ENCODE measurements at regions not wholly inside any gene's neighbourhood (a gene's known extent, or its start where the extent isn't known, plus 50 kb on each side); places are given as distances from the start of the nearest gene placed in this dataset.
"Not testable (repeated sequence)": the region's sequence is repeated elsewhere in the genome, so short reads cannot be mapped to it uniquely, and the experiment has no call there.

DNA sequence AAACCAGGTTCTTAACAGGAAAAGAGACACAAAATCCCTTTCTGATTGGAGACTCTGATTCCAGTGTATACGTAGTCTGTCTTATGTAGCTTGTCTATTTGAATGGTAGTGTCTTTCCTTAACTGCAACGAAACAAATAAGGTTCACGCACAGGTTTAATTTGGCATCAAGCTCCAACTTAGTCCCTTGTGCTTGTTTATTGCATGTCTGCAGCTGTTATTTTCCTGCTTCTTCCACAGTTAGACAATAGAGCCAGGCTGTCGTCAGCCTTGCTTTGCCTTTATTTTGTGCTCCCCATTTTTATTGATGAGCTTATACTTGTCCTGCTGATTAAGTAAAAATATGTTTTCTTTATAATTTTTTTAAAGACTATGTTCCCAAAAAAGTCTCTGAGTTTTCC lies 152.7 kb upstream of the CDIN1 start:
- Histone ChIP-seq H3K27ac (no peak overlapping the region), H3K4me1 (replicated peaks in 1 of 2) (peaks cover 0 to 2% of the 10 kb centered on the region in 2 donors), H3K4me3 (no peak overlapping the region)
- no peak for ATAC-seq (replicated peaks in 6 of 8)
- WGBS, 10 experiments, result 74 to 100% (median 88%) methylated on average over 2 to 4 of the region's 4 CpGs
- in situ Hi-C loops (cut with MboI; ENCODE audit: low pct_unique_long_range_greater_than_20kb in 2 of 9, low sequenced_read_pairs in 9 of 9, unreplicated experiment in 9 of 9), result no loop called here

- H3K4me3 ChIP-seq, result no peak overlapping the region
- in situ Hi-C loops (cut with MboI; ENCODE audit: low pct_unique_long_range_greater_than_20kb in 2 of 9, low sequenced_read_pairs in 9 of 9, unreplicated experiment in 9 of 9), result no loop called here
- peaks cover 2 to 3% of the 10 kb centered on the region in 2 donors for H3K4me1 ChIP-seq (replicated peaks in 1 of 2)
- peak; percentile 94 to 98 (median 96) for ATAC-seq (replicated peaks in 6 of 8)
- H3K27ac ChIP-seq, result no peak overlapping the region
- 0 to 60% (median 15%) methylated on average over 1 to 4 of the region's 4 CpGs; no CpG with 5 or more reads in 2 of the 10 experiments for WGBS, 10 experiments
These were observed 151.2 kb upstream of the CDIN1 start for GRCh38 chr15:36428102-36428845.

DNA sequence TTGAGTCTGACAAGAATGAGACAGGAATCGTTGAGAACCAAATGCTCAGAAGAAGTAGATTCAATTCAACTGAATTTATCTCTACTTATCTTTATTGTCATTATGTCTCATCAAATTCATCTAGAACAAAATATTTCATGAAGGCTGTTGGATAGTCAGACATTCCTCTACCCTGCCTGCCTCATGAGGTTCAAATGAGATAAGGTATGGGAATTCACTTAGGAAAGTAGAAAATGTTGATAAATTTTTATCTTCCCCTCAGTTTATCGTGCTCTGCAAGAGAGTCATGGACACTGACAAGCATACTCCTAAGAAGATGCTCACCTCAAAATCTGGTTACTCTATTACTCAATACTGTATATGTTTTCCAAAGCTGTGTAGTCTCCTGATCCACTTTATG lies 149.7 kb upstream of the CDIN1 start:
- WGBS, 10 experiments, result 90 to 100% (median 100%) methylated on average over 1 to 2 of the region's 2 CpGs
- H3K4me1 ChIP-seq (replicated peaks in 1 of 2), result peaks cover 2 to 8% of the 10 kb centered on the region in 2 donors
- in situ Hi-C loops (cut with MboI; ENCODE audit: low pct_unique_long_range_greater_than_20kb in 2 of 9, low sequenced_read_pairs in 9 of 9, unreplicated experiment in 9 of 9), result no loop called here
- no peak overlapping the region for H3K4me3 ChIP-seq
- no peak for ATAC-seq (replicated peaks in 6 of 8)
- no peak overlapping the region for H3K27ac ChIP-seq

GRCh38 chr15:36430280-36430679 lies 149.1 kb upstream of the CDIN1 start:
- WGBS, 10 experiments, result 44 to 100% (median 100%) methylated on average over 1 of the region's 1 CpG; no CpG with 5 or more reads in 1 of the 10 experiments
- in situ Hi-C loops (cut with MboI; ENCODE audit: low pct_unique_long_range_greater_than_20kb in 2 of 9, low sequenced_read_pairs in 9 of 9, unreplicated experiment in 9 of 9), result no loop called here
- no peak for ATAC-seq (replicated peaks in 6 of 8)
- no peak overlapping the region for H3K4me3 ChIP-seq
- peaks cover 2 to 9% of the 10 kb centered on the region in 2 donors for H3K4me1 ChIP-seq (replicated peaks in 1 of 2)
- H3K27ac ChIP-seq, result no peak overlapping the region

DNA sequence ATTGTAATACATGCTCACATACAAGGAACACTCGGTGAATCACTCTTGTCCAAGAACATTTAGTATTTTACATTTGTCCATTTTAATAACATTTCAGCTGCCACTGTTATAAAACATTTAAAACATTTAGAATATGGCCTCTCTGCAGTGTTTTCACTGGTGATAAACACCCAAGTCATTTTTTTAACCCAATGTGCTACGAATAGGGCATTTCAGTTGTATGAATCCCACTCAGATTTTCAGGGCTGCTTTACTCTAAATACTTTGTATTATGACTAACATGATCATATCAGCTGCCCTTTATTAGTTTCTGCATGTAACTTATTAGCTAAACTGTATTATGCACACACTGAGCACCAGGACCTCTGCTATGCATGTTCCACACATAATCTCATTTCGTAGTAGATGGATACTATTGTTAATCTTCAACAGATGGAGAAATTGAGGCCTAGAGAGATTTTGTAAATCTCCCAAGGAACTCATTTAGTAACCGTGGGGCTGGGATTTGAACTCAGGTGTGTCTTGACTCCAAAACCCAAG lies 148.6 kb upstream of the CDIN1 start:
- Histone ChIP-seq H3K4me1 (replicated peaks in 1 of 2) (peaks cover 2 to 9% of the 10 kb centered on the region in 2 donors), H3K4me3 (no peak overlapping the region), H3K27ac (no peak overlapping the region)
- in situ Hi-C loops (cut with MboI; ENCODE audit: low pct_unique_long_range_greater_than_20kb in 2 of 9, low sequenced_read_pairs in 9 of 9, unreplicated experiment in 9 of 9), result no loop called here
- WGBS, 10 experiments, result 44 to 96% (median 83%) methylated on average over 2 to 4 of the region's 4 CpGs
- ATAC-seq (replicated peaks in 6 of 8), result no peak

DNA sequence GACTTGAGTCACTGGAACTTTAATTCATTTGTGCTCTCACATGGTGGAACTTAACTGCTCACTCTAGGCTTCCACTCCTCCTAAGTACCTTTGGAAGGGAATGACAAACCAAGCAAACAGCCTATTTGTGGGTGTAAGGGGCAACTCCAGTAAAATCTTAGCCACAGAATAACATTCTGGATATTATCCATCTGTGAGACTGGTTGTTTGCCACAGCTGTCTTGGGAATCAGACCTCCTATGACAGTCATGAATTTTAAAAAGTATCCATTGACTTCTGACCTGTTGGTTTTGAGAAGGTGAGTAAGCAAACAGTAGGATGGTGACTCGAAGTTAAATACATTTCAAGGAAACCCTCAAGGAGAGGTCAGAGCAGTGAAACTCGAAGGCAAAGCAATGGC lies 147.3 kb upstream of the CDIN1 start:
- Histone ChIP-seq H3K27ac (no peak overlapping the region), H3K4me3 (no peak overlapping the region), H3K4me1 (replicated peaks in 1 of 2) (peaks cover 0 to 9% of the 10 kb centered on the region in 2 donors)
- 0 to 100% (median 55%) methylated on average over 1 to 2 of the region's 2 CpGs for WGBS, 10 experiments
- in situ Hi-C loops (cut with MboI; ENCODE audit: low pct_unique_long_range_greater_than_20kb in 2 of 9, low sequenced_read_pairs in 9 of 9, unreplicated experiment in 9 of 9), result no loop called here
- ATAC-seq (replicated peaks in 6 of 8), result no peak

- peaks cover 2 to 23% of the 10 kb centered on the region in 2 donors for H3K4me1 ChIP-seq (replicated peaks in 1 of 2)
- in situ Hi-C loops (cut with MboI; ENCODE audit: low pct_unique_long_range_greater_than_20kb in 2 of 9, low sequenced_read_pairs in 9 of 9, unreplicated experiment in 9 of 9), result no loop called here
- no peak for ATAC-seq (replicated peaks in 6 of 8)
- H3K4me3 ChIP-seq, result no peak overlapping the region
- H3K27ac ChIP-seq, result no peak overlapping the region
These were observed 145.2 kb upstream of the CDIN1 start for GRCh38 chr15:36434177-36434576.

DNA sequence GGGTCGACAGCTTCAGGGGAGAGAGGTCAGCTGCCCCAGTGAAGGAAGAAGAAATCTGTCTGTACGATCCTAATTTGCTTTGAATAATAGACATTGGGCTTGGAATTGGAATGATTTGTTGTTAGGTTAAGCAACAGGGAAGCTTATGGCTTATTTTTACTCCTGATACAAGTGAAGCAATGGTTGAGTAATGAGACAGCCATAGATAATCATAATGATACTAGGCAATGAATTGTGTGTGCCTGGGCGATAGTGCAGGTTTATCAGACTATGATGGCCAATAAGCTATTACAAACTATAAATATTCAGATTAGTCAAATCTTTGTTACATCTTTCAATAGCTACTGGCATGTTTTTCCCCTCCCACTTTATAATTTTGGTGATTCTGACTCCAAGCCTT lies 140.9 kb upstream of the CDIN1 start:
- H3K4me3 ChIP-seq, result no peak overlapping the region
- H3K4me1 ChIP-seq (replicated peaks in 1 of 2), result peaks cover 2 to 25% of the 10 kb centered on the region in 2 donors
- ATAC-seq (replicated peaks in 6 of 8), result peak in 4 of 8 experiments; percentile 50 to 84 (median 63)
- in situ Hi-C loops (cut with MboI; ENCODE audit: low pct_unique_long_range_greater_than_20kb in 2 of 9, low sequenced_read_pairs in 9 of 9, unreplicated experiment in 9 of 9), result no loop called here
- H3K27ac ChIP-seq, result no peak overlapping the region
- 30 to 100% (median 79%) methylated on average over 1 to 3 of the region's 3 CpGs; no CpG with 5 or more reads in 1 of the 10 experiments for WGBS, 10 experiments

GRCh38 chr15:36447373-36447772 lies 132.1 kb upstream of the CDIN1 start:
- Histone ChIP-seq H3K27ac (no peak overlapping the region), H3K4me1 (replicated peaks in 1 of 2) (peaks cover 2 to 5% of the 10 kb centered on the region in 2 donors), H3K4me3 (no peak overlapping the region)
- in situ Hi-C loops (cut with MboI; ENCODE audit: low pct_unique_long_range_greater_than_20kb in 2 of 9, low sequenced_read_pairs in 9 of 9, unreplicated experiment in 9 of 9), result no loop called here
- 83 to 100% (median 100%) methylated on average over 1 to 2 of the region's 2 CpGs; no CpG with 5 or more reads in 1 of the 10 experiments for WGBS, 10 experiments
- no peak for ATAC-seq (replicated peaks in 6 of 8)

GRCh38 chr15:36448418-36448817 lies 131.0 kb upstream of the CDIN1 start:
- no peak overlapping the region for H3K27ac ChIP-seq
- H3K4me3 ChIP-seq, result no peak overlapping the region
- peaks cover 2 to 5% of the 10 kb centered on the region in 2 donors for H3K4me1 ChIP-seq (replicated peaks in 1 of 2)
- in situ Hi-C loops (cut with MboI; ENCODE audit: low pct_unique_long_range_greater_than_20kb in 2 of 9, low sequenced_read_pairs in 9 of 9, unreplicated experiment in 9 of 9), result no loop called here
- no peak for ATAC-seq (replicated peaks in 6 of 8)

GRCh38 chr15:36449084-36449661 lies 130.3 kb upstream of the CDIN1 start:
- Histone ChIP-seq H3K27ac (no peak overlapping the region), H3K4me3 (no peak overlapping the region), H3K4me1 (replicated peaks in 1 of 2) (peaks cover 2 to 5% of the 10 kb centered on the region in 2 donors)
- peak; percentile 38 to 95 (median 73) for ATAC-seq (replicated peaks in 6 of 8)
- WGBS, 10 experiments, result 0 to 63% (median 30%) methylated on average over 1 to 5 of the region's 5 CpGs; no CpG with 5 or more reads in 1 of the 10 experiments
- in situ Hi-C loops (cut with MboI; ENCODE audit: low pct_unique_long_range_greater_than_20kb in 2 of 9, low sequenced_read_pairs in 9 of 9, unreplicated experiment in 9 of 9), result no loop called here

DNA sequence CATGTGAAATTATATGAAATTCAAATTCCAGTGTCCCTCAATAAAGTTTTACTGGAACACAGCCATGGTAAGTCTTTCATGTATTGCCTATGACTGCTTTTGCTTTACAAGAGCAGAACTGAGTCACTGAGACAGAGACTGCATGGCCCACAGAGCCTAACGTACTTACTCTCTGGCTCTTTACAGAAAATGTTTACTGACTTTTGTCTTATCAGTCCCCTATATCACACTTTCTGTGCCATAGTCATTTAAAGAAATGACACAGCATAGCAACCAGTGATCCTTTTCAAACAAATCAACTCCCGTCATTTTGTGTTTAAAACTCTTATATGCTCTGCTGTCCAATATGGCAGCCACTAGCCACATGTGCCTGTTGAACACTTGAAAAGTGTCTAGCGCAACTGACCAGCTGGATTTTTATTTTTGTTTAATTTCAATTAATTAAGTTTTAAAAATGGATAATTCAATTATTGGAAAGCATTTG lies 129.7 kb upstream of the CDIN1 start:
- H3K4me3 ChIP-seq, result no peak overlapping the region
- WGBS, 10 experiments, result 75 to 100% (median 85%) methylated on average over 1 to 3 of the region's 3 CpGs; no CpG with 5 or more reads in 2 of the 10 experiments
- ATAC-seq (replicated peaks in 6 of 8), result peak in 2 of 8 experiments; percentile 17 to 55
- H3K27ac ChIP-seq, result no peak overlapping the region
- peaks cover 2 to 5% of the 10 kb centered on the region in 2 donors for H3K4me1 ChIP-seq (replicated peaks in 1 of 2)
- in situ Hi-C loops (cut with MboI; ENCODE audit: low pct_unique_long_range_greater_than_20kb in 2 of 9, low sequenced_read_pairs in 9 of 9, unreplicated experiment in 9 of 9), result no loop called here

- in situ Hi-C loops (cut with MboI; ENCODE audit: low pct_unique_long_range_greater_than_20kb in 2 of 9, low sequenced_read_pairs in 9 of 9, unreplicated experiment in 9 of 9); H3K27ac ChIP-seq; H3K4me3 ChIP-seq; H3K4me1 ChIP-seq (replicated peaks in 1 of 2); ATAC-seq (replicated peaks in 6 of 8): not testable (repeated sequence)
- 60 to 100% (median 87%) methylated on average over 1 to 4 of the region's 4 CpGs; no CpG with 5 or more reads in 1 of the 10 experiments for WGBS, 10 experiments
These were observed 125.2 kb upstream of the CDIN1 start for GRCh38 chr15:36454244-36454643.
